GM21723 (cell line): ENCODE measurements at regions not wholly inside any gene's neighbourhood (a gene's known extent, or its start where the extent isn't known, plus 50 kb on each side); places are given as distances from the start of the nearest gene placed in this dataset.
"Not testable (repeated sequence)": the region's sequence is repeated elsewhere in the genome, so short reads cannot be mapped to it uniquely, and the experiment has no call there.

Experiments
- ATAC-seq: cut with Tn5 transposase; IDR thresholded peaks from one replicate; pipeline ENCODE4 v1.9.1; 2021; ENCODE audit warnings: mild to moderate bottlenecking, moderate library complexity; ENCODE audit not compliant: unreplicated experiment

DNA sequence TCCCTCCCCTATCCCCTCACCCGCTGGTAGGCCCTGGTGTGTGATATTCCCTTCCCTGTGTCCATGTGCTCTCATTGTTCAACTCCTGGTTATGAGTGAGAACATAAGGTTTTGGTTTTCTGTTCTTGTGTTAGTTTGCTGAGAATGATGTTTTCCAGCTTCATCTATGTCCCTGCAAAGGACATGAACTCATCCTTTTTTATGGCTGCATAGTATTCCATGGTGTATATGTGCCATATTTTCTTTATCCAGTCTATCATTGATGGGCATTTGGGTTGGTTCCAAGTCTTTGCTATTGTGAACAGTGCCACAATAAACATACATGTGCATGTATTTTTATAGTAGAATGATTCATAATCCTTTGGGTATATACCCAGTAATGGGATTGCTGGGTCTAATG, 217.8 kb downstream of the TLE3 start:
- ATAC-seq, result not testable (repeated sequence)

DNA sequence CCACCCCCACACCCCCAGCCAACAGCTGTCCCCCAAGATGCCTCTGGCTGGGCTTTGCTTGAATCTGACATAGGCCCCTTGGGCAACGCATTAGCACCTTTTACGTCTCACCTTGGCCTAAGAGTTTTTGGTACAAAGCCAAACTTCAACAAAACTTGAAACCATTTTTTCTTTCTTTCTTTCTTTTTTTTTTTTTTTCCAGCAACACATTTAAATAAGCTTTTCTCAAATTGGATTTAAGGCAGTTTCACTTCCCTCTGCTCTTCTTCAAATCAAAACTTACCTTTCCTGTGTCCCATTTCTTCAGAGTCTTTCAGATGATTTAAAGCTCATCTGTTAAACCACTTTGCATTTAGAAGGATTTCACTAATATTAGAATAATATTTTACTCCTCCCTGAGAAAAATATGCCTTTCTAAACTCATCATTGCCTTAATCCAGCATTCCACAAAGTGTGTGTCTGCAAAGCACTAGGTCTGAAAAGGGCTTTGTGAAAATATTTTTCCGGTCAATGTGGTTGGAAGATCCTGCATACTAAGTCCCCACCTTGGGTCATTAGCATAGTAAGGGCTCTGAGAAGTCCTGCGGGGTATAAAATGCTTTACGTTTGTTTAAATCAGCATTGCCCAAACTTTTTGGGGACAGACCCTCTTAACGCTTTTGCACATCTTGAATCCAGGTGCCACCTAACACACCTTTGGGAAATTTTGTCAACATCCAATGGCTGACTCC, 217.0 kb downstream of the TLE3 start:
- ATAC-seq, result no peak

DNA sequence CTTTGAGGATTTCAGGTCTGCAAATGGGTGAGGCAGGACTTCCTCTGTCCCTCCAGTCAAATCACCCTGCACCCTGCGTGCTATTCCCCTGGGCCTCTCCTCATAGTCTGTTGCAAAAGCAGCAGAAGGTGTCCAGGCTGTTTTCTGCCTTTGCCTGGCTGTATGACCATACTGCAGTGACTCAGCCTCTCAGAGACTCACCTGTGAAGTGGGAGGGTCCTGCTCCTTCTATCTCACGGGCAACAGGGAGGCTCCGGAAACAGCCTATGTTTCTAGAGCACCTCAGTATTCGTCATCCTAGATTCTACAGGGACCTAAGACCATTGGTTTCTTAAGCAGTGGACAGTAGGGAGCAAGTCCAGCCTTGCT, 216.4 kb downstream of the TLE3 start:
- ATAC-seq, result peak; percentile 24

DNA sequence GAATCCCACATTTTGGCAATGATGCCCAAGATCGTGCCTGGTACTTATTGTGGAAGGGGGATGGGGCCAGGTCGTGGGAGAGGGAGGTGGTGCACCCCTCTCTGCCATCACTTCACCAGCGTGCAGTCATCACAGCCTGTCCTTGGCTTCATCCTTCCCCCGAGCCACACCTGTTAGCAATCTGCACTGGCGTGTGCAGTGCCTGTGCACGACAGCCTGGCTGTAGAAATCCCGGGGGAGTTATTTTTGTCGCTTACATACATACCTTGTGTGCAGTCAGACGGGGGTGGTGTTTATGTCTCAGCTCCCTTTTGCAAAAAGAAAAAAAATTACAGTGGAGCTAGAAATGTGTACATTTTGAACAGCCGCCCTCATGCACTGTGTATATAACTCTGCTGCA, 216.0 kb downstream of the TLE3 start:
- ATAC-seq, result peak; percentile 90

DNA sequence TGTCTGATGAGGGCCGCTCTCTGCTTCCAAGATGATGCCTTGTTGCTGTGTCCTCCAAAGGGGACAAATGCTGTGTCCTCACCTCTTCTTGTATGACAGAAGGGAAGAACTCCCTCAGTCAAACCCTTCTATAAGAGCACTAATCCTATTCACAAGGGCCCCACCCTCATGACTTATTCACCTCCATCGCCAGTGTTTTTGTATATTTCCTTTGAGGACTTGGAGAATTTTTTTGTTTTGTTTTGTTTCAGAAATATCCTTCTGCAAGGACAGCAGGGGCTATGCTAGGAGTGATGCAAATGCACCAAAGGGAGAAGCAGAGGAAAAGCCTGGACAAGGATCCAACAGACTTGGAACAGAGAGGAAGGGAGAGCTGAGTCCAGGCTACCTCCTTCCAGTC, 214.4 kb downstream of the TLE3 start:
- no peak for ATAC-seq

DNA sequence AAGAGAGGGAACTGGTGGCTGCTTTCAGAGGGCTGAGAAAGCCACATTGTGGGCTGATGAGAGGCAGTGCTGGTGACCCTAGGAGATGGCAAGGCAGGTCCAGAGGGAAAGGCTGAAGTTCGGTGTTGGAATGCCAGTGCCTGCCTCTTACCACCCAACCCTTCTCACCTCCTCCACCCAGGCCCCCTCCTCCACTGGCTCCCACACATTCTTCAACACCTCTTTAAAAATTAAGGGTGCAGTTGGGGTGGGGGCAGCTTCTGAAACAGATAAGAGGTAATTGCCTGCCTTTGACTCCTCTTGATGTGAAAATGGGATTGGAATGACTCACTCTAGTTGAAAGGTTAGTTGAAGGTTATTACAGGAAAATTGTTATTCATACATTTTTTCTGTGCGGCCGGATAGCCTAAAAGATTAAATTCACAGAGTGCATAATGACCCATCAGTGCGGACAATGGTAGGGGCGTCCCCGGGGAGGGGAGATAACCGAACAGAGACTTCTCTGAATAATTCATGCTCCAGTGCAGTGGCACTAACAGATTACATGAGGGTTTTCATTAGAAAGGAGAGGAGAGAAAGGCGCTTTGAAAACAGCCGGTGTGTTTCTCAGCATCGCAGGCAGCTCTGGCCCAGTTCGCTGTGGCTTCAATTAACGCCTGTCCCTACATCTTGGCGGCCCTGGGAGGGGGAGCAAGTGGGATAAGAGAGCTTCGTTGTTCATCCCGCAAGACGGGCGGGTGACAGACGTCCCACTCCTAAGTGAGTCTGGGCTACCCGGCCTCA, 212.4 kb downstream of the TLE3 start:
- no peak for ATAC-seq

DNA sequence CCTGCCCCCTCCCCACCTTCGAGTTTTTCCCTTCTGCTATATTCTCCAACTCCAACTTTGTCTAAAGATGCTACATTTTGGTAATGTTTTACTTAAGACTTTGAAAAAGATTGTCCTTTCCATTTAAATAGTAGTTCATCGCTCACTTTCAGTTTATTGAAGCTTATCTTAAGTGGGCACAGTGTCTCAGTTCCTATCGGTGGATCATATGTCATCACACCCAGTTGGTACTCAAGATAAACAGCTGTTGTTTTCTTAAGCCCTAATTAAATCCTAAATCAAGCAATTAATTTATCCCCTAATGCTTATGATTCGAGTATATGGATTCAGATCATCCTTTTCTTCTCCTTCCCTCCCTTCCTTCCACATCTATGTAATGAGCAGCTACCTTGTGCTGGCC, 210.7 kb downstream of the TLE3 start:
- no peak for ATAC-seq

DNA sequence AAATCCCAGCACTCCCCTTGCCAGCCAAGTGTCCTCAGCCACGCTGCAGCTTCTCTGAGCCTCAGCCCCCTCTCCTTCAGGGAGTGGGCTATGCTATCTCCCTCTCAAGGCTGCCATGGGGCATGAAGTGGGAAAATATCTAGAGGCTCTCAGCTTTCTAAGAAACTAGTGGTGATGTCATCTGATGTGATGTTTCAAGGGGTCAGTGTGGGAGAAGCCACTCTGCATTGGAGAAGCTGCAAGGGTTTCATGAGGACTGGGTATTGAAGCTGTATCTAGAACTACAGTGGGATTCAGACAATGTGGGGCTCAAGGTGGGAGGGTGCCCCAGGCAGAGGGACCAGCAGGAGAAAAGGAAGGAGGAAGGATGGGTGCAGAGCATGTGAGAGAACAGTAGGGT, 210.2 kb downstream of the TLE3 start:
- ATAC-seq, result no peak

DNA sequence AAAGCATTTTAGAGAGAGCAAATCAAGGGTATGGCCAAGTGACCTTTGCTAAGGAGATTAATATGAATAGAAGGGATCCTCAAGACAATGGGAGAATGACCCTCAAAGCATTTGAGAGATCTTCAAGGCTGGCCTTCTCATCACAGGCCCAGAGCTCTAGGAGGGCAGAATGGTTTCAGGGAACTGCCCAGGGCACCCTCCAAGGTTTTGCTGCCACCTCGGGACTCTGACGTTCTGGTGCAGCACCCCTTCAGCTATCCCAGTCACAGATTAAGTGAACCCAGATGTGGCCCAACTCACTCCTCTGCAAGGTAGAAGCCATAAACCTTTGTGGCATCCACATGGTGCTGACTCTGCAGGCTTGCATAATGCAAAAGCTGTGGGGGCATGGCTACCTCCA, 209.3 kb downstream of the TLE3 start:
- ATAC-seq, result no peak

DNA sequence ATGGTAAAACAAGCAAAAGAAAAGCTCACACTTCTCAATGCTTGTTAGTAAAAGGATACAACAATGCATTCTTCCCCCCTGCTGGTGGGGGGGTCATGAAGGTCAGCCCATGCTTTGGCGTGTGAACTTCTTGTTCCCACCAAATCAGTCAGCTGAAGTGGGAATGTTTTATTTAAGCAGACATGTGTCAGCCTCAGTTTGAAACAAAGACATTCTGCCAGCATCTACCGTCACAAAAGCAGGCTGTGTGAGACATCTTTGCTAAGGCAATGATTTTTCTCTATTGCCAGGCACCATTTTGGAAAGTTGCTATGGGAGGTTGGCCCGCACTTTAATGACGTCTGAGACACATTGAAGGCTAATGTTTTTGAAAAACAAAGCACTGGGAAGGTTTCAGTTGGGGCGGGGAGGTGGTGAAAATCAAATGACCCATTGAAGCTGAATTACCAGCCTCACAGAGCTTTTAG, 206.6 kb downstream of the TLE3 start:
- no peak for ATAC-seq

DNA sequence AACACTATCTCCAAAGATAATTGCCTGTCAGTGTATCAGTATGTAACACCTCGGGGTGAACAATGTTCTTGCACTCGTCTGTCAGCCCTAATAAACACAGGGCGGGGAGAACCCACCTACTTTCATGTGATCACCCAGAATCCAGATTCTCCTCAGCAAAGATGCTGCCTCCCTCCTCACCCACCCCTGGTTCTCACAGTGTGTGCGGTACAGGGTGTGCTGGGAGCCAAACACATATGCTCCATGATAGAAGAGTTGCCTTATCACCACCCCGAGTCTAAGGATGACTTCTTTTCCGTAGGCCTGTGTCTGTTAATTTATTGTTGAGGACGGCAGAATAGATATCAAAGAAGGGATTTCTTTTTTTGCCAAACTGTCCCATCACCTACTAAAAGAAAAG, 206.1 kb downstream of the TLE3 start:
- ATAC-seq, result no peak

DNA sequence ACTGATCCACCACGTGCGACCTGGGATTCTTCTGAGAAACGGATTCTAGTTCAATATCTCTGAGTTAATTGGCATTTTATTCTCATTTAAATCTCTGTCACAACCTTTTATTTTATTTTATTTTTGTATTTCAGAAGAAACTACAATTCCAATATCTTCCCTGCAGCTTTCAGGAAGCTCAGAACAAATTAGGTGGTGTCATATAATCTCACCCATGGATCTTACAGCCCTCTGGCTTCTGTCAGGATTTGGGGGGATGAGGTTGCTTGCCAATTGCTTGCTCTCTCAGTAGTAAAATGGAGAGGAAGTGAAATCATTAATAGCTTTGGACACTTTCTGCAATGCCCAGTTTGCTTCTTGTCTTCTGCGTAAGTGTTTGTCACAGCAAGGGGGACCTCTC, 205.4 kb downstream of the TLE3 start:
- no peak for ATAC-seq

DNA sequence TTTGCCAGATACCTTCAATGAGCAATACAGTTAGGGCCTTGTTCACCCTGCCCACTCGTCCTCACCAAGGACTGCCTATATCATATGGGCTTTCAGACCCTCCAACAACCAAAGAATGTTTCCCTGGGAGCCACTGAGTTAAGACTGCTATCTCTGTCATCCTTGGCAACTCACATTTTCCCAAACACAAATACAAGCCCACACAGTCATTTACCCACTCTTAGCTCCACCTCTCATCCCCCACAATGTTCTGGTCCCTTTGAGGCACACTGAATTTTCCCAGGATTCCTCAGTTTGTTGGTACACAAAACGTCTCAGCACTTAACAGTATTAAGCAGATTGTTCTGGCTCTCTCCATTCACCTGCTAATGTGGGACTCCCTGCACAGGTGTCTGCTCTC, 204.6 kb downstream of the TLE3 start:
- ATAC-seq, result no peak

DNA sequence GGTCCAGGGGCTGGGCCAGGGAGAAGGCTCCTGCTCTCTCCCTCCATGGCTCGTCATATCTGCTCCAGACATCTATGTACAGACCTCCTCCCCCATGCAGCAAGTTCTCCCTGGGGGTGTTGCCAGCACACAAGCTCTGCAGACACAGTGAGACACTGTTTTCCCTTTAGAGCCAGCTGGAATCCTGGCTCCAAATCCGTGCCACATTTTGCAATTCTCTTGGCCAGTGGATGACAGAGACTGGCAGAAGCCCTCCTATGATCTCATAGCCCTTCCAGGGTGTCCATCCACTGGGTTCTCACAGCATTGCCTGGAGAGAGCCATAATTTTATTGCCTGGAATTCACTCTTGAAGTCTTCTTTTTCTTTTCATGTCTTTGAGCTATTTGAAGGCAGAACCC, 203.9 kb downstream of the TLE3 start:
- no peak for ATAC-seq

DNA sequence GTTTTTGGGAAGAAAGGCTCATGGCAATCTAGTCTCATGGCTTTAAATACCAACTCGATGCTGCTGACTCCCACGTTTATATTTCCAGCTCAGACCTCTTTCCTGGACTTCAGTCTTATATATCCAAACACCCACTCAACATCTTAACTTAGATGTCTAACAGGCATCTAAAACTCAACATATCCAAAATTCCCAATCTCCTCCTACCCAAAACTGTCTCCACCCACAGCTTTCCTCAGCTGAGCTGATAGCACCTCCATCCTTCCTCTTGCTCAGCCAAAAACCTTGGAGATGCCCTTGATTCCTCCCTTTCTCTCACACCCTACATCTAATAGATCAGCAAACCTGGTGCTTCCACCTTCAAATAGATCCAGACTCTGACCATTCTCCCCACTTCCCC, 202.5 kb downstream of the TLE3 start:
- ATAC-seq, result no peak

DNA sequence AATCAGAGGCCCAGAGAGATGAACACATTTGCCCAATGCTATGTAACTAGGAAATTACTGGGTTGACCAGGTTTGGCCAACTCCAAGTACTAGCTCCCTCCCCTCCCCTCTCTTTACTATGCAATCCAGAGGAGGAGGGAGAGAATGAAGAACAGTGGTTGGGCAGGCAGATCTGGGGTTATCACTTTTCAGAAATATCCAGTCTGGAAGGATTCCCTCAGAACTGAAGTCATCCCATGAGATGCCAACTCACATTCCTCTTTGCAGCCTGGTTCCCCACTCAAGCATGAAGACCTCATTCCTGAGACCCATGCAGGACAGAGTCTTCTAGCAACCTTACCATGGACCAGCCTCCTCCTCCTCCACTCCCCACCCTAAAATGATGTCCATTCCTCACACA, 201.1 kb downstream of the TLE3 start:
- no peak for ATAC-seq

DNA sequence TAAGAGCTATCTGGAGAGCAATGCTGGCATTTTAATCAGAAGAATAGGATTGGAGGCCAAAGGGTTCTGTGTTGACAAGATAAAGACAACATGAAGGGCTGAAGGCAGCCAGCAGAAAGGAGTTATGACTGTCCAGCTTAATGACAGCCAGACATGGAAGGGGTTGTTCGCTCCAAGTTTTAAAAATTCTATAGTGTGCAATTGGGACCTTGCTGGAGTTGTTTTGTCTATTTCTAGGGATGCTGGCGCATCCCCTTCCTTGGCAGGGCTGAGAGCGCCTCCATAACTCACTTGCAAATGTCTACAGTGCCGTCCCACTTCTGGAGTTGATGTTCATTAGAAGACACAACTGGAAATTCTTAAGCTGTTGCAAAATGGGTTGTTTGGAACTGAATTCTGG, 200.7 kb downstream of the TLE3 start:
- no peak for ATAC-seq

DNA sequence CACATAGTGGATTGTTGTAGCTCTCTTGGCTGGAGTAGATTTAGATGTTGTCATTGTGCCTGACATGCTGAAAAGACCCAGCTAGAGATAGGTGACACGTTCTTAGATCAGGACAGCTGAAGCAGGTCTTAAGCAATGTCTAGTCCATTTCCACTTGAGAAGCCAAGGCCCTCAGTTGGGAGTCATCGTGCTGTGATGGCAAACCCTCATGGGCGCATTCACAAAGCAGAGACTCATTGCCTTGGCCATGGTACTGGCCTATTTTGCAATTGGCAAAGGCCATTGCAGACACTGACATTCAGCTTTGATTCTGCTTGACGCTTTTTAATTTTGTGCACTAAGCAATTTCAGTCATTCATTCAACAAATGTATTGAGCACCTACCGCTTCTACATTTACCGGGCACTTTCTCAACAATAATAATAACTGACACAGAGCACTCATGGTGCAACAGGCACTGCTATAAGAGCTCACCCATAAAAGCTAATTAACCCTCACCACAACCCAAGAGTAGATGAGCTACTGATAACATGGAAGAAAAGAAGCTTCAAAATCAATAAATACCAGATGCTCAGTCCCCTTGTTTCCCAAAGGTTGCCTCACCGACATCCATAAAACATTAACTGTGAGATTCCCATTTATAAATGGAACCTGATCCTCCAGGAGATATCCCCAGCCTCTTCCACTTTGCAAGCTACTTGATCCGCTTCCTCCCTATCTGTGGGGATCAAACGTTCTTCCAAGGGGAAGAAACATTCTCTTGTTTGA, 200.1 kb downstream of the TLE3 start:
- no peak for ATAC-seq

DNA sequence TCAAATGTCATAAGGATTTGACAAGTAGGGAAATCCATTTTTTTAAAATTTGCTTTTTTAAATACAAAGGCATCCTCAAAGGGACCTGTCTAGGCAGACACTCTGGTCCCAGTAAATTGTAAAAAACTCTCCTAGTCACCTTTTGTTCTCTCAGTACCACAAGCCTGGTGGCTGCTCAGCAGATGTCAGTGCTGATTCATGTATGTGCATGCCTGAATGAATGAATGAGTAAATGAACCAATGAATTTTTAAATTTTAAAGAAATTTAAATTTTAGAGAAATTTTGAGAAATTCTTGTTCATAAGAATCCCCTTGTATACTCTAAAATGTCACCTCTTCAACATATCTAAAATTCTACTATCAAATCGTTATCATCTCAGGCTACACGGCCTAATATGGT, 199.5 kb downstream of the TLE3 start:
- no peak for ATAC-seq

DNA sequence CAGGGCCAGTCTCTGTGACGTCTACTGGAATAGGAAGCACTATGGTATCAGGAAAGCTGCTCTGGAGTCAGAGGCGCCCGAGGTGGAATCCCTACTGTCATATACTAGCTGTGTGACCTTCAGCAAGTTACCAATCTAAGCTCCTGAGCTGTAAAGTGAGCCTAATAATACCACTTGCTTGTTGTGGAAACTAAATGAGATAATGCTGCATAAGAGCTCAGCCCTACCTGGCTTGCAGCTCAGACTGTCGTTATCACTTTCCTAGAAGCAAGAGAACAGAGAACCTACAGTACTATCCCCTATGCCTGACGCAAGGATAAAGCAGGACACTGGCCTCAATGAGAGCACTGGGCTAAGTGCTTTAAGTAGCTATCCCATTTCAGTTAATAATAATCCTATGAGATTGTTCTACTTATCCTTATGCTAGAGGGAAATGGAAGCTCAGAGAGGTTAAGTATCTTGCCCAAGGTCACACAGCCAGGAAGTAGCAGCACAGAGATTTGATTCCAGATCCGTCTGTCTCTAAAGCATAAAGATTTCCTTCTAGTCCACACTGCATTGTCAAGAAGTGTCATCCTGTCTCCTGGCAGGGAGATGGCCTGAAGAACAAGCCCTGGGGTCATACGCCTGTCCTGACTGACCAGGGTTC, 195.2 kb downstream of the TLE3 start:
- ATAC-seq, result no peak
